H1 (cell line): ENCODE measurements at regions not wholly inside any gene's neighbourhood (a gene's known extent, or its start where the extent isn't known, plus 50 kb on each side); places are given as distances from the start of the nearest gene placed in this dataset.
A peak's percentile ranks its signal among the peaks of the same experiment; 100 is the strongest.

Experiments used
- CTCF ChIA-PET: fragments of 300-600 bp; sonication (Branson Sonifier 250); formaldehyde crosslinking; loops from one replicate; lab custom pipeline; 2021; ENCODE audit not compliant: partially characterized antibody; lab: Charles Lee
- POLR2A ChIA-PET: fragments of 300-600 bp; sonication (Branson Sonifier 250); formaldehyde crosslinking; loops from one replicate; lab custom pipeline; 2021; ENCODE audit warnings: inconsistent platforms; ENCODE audit not compliant: partially characterized antibody; lab: Charles Lee
- DNase-seq, 2 experiments: peaks; one replicate each; pipeline versions ENCODE4 v3.0.0 to v3.0.0-alpha.2; 2010 to 2022; ENCODE audit warnings: low spot score in 2 of 2, low read depth in 1 of 2, mixed read lengths in 1 of 2
- FAIRE-seq: peaks from 2 replicates; lab custom pipeline; 2011; peaks lifted over from hg19 to GRCh38; lab: Jason Lieb, UNC
- H2AFZ ChIP-seq: 2 replicates; pipeline ENCODE4 v1.8.1; 2012; ENCODE audit warnings: low read length, inconsistent platforms
- H2AK5ac ChIP-seq: 2 replicates; pipeline ENCODE4 v1.6.1; 2013; ENCODE audit warnings: low read depth, low read length
- H2BK120ac ChIP-seq: replicated peaks from 2 replicates; pipeline ENCODE3; 2013; ENCODE audit warnings: low read depth, low read length, inconsistent platforms
- H2BK12ac ChIP-seq: 2 replicates; pipeline ENCODE4 v1.6.1; 2013; ENCODE audit warnings: low read depth, low read length
- H2BK15ac ChIP-seq: 2 replicates; pipeline ENCODE4 v1.6.1; 2013; ENCODE audit warnings: low read length
- H2BK20ac ChIP-seq: 2 replicates; pipeline ENCODE4 v1.6.1; 2013; ENCODE audit warnings: low read length
- H2BK5ac ChIP-seq: 2 replicates; pipeline ENCODE4 v1.6.1; 2013; ENCODE audit warnings: low read depth, low read length
- H3K14ac ChIP-seq: 2 replicates; pipeline ENCODE4 v1.6.1; 2013; ENCODE audit warnings: inconsistent platforms; ENCODE audit not compliant: insufficient read length
- H3K18ac ChIP-seq: 2 replicates; pipeline ENCODE4 v1.6.1; 2013; ENCODE audit warnings: low read length; ENCODE audit errors: extremely low read depth
- H3K23ac ChIP-seq: 2 replicates; pipeline ENCODE4 v1.6.1; 2013; ENCODE audit warnings: inconsistent platforms; ENCODE audit not compliant: insufficient read length
- H3K23me2 ChIP-seq: 2 replicates; pipeline ENCODE4 v1.6.1; 2013; ENCODE audit warnings: low read depth, low read length
- H3K27ac ChIP-seq: 2 replicates; pipeline ENCODE4 v1.6.1; 2011; ENCODE audit warnings: low read depth, low read length, inconsistent platforms
- H3K27me3 ChIP-seq, 4 experiments: replicated peaks in 1 of 4; 1 replicate in 1 of 4; 2 replicates in 3 of 4; pipeline versions ENCODE4 v1.6.1 to v1.8.1; 2011 to 2013; ENCODE audit warnings: low read length in 3 of 4, mild to moderate bottlenecking in 3 of 4, inconsistent platforms in 2 of 4, mixed read lengths in 2 of 4, moderate library complexity in 1 of 4; ENCODE audit not compliant: control insufficient read depth in 3 of 4, insufficient read depth in 3 of 4; ENCODE audit errors: extremely low read depth in 1 of 4
- H3K36me3 ChIP-seq, 4 experiments: 2 replicates each; pipeline versions ENCODE4 v1.6.1 to v1.8.1; 2011 to 2013; ENCODE audit warnings: mild to moderate bottlenecking in 4 of 4, low read length in 3 of 4, moderate library complexity in 2 of 4, control low read depth in 1 of 4, inconsistent platforms in 1 of 4; ENCODE audit not compliant: insufficient read depth in 4 of 4, control insufficient read depth in 2 of 4
- H3K4ac ChIP-seq: replicated peaks from 2 replicates; pipeline ENCODE3; 2013; ENCODE audit warnings: low read length, low read depth, mixed read lengths, inconsistent platforms; ENCODE audit not compliant: insufficient read length
- H3K4me1 ChIP-seq, 4 experiments: replicated peaks in 1 of 4; 1 replicate in 1 of 4; 2 replicates in 3 of 4; pipeline versions ENCODE4 v1.6.1 to v1.8.1; 2011 to 2013; ENCODE audit warnings: low read length in 3 of 4, inconsistent platforms in 2 of 4, mixed read lengths in 1 of 4; ENCODE audit not compliant: insufficient read depth in 4 of 4, control insufficient read depth in 3 of 4
- H3K4me2 ChIP-seq, 2 experiments: 2 replicates each; pipeline versions ENCODE4 v1.6.1 to v1.8.1; 2011 to 2013; ENCODE audit warnings: low read depth in 2 of 2, low read length in 2 of 2, control low read depth in 1 of 2, inconsistent platforms in 1 of 2, mild to moderate bottlenecking in 1 of 2; ENCODE audit not compliant: insufficient read depth in 1 of 2
- H3K4me3 ChIP-seq, 4 experiments: fragments of 200-600, 300-600 bp in 1 of 4; sonication (generic), shearing (Covaris generic), sonication (Bioruptor Twin) in 1 of 4; 2 replicates each; pipeline versions ENCODE4 v1.5.1 to v1.8.1; 2011 to 2016; ENCODE audit warnings: low read length in 4 of 4, low read depth in 3 of 4, control low read depth in 2 of 4, inconsistent platforms in 2 of 4, mild to moderate bottlenecking in 2 of 4, mixed read lengths in 1 of 4, moderate library complexity in 1 of 4; ENCODE audit not compliant: insufficient read depth in 2 of 4; ENCODE audit errors: extremely low read depth in 1 of 4
- H3K56ac ChIP-seq: replicated peaks from 2 replicates; pipeline ENCODE3; 2013; ENCODE audit warnings: low read depth, mild to moderate bottlenecking, mixed read lengths, low read length, inconsistent platforms; ENCODE audit not compliant: insufficient read length
- H3K79me1 ChIP-seq: 2 replicates; pipeline ENCODE4 v1.6.1; 2013; ENCODE audit warnings: low read depth, low read length, control low read depth
- H3K79me2 ChIP-seq, 2 experiments: 2 replicates each; pipeline versions ENCODE4 v1.6.1 to v1.8.1; 2012 to 2013; ENCODE audit warnings: low read length in 2 of 2, mild to moderate bottlenecking in 2 of 2, inconsistent platforms in 1 of 2; ENCODE audit not compliant: insufficient read depth in 2 of 2, control insufficient read depth in 1 of 2
- H3K9ac ChIP-seq, 4 experiments: replicated peaks in 1 of 4; 1 replicate in 1 of 4; 2 replicates in 3 of 4; pipeline versions ENCODE4 v1.6.1 to v1.8.1; 2011 to 2013; ENCODE audit warnings: low read depth in 3 of 4, low read length in 3 of 4, control low read depth in 2 of 4, mild to moderate bottlenecking in 2 of 4, moderate library complexity in 2 of 4, inconsistent platforms in 1 of 4; ENCODE audit errors: extremely low read depth in 1 of 4
- H3K9me3 ChIP-seq, 2 experiments: 2 replicates each; pipeline versions ENCODE4 v1.6.1 to v1.8.1; 2012 to 2013; ENCODE audit warnings: mild to moderate bottlenecking in 2 of 2, moderate library complexity in 2 of 2, control low read depth in 1 of 2, inconsistent platforms in 1 of 2, low read depth in 1 of 2, low read length in 1 of 2, mixed read lengths in 1 of 2; ENCODE audit not compliant: insufficient read depth in 2 of 2
- H4K20me1 ChIP-seq, 2 experiments: replicated peaks in 1 of 2; 2 replicates each; pipeline versions ENCODE3 to v1.8.1; 2011 to 2013; ENCODE audit warnings: inconsistent platforms in 2 of 2, low read length in 2 of 2, mild to moderate bottlenecking in 1 of 2; ENCODE audit not compliant: insufficient read depth in 2 of 2, control insufficient read depth in 1 of 2
- H4K5ac ChIP-seq: 2 replicates; pipeline ENCODE4 v1.6.1; 2013; ENCODE audit warnings: low read length, low read depth, mixed read lengths, inconsistent platforms; ENCODE audit not compliant: insufficient read length
- H4K8ac ChIP-seq: 2 replicates; pipeline ENCODE4 v1.8.0; 2013; ENCODE audit warnings: mild to moderate bottlenecking, moderate library complexity, low read length, inconsistent platforms; ENCODE audit not compliant: insufficient read depth; ENCODE audit errors: extremely low read depth
- H4K91ac ChIP-seq: replicated peaks from 2 replicates; pipeline ENCODE3; 2013; ENCODE audit warnings: low read length, mixed read lengths, inconsistent platforms; ENCODE audit not compliant: insufficient read length
- ASH2L ChIP-seq: fragments of 200-600, 300-600 bp; sonication (generic); IDR thresholded peaks from one replicate; pipeline ENCODE4 v1.7.1; 2017; ENCODE audit warnings: low read length
- ATF2 ChIP-seq: IDR thresholded peaks from 2 replicates; pipeline ENCODE4 v1.6.1; 2012; ENCODE audit warnings: low read length, inconsistent platforms
- CEBPB ChIP-seq: IDR thresholded peaks from 2 replicates; pipeline ENCODE4 v1.6.1; 2012; ENCODE audit warnings: low read depth, low read length
- GABPA ChIP-seq: IDR thresholded peaks from 2 replicates; pipeline ENCODE4 v1.6.1; 2011; ENCODE audit warnings: mild to moderate bottlenecking, low read length, moderate library complexity, borderline replicate concordance; ENCODE audit not compliant: insufficient read depth
- HDAC2 ChIP-seq, 2 experiments: fragments of 300-600 bp in 1 of 2; sonication (generic) in 1 of 2; IDR thresholded peaks; 2 replicates each; pipeline ENCODE4 v1.6.1; 2011 to 2012; ENCODE audit warnings: low read depth in 2 of 2, low read length in 2 of 2, mild to moderate bottlenecking in 2 of 2, moderate library complexity in 2 of 2, borderline replicate concordance in 1 of 2, inconsistent platforms in 1 of 2
- HDAC6 ChIP-seq: IDR thresholded peaks from one replicate; pipeline ENCODE4 v1.7.1; 2012; ENCODE audit warnings: low read depth, mild to moderate bottlenecking, inconsistent platforms, low read length, moderate library complexity
- MAFK ChIP-seq: IDR thresholded peaks from 2 replicates; pipeline ENCODE4 v1.6.1; 2012; ENCODE audit warnings: low read depth, mild to moderate bottlenecking, improper control_type of control experiment, low read length
- POLR2A ChIP-seq, 2 experiments: IDR thresholded peaks; 1 replicate in 1 of 2; 2 replicates in 1 of 2; pipeline ENCODE4 v1.6.1; 2011; ENCODE audit warnings: low read depth in 2 of 2, low read length in 2 of 2, mild to moderate bottlenecking in 2 of 2; ENCODE audit errors: control extremely low read depth in 1 of 2
- RAD21 ChIP-seq, 2 experiments: IDR thresholded peaks in 1 of 2; conservative IDR thresholded peaks in 1 of 2; 2 replicates each; pipeline ENCODE4 v1.6.1; 2011; ENCODE audit warnings: low read depth in 2 of 2, low read length in 2 of 2, improper control_type of control experiment in 1 of 2, inconsistent platforms in 1 of 2, mild to moderate bottlenecking in 1 of 2, moderate library complexity in 1 of 2
- RFX5 ChIP-seq: IDR thresholded peaks from 2 replicates; pipeline ENCODE4 v1.6.1; 2011; ENCODE audit warnings: low read depth, low read length, improper control_type of control experiment, borderline replicate concordance
- RNF2 ChIP-seq: fragments of 200-900, 300-1000 bp; sonication (generic); IDR thresholded peaks from 2 replicates; pipeline ENCODE4 v1.7.1; 2016; ENCODE audit warnings: borderline replicate concordance, low read depth, mild to moderate bottlenecking, antibody characterized with exemption, low read length; ENCODE audit not compliant: poor library complexity, severe bottlenecking; ENCODE audit errors: missing control alignments
- SRF ChIP-seq: IDR thresholded peaks from 2 replicates; pipeline ENCODE4 v1.6.1; 2011; ENCODE audit warnings: mild to moderate bottlenecking, low read depth, low read length, moderate library complexity
- TEAD4 ChIP-seq: IDR thresholded peaks from 2 replicates; pipeline ENCODE4 v1.6.1; 2012; ENCODE audit warnings: low read depth, low read length, inconsistent platforms, mixed read lengths
- WGBS, 2 experiments: shearing (Covaris generic) in 1 of 2; methylation state at CpG; one replicate each; pipeline versions ENCODE4 v1.1.6 to v1.1.7; 2013 to 2015; ENCODE audit warnings: low lambda C conversion rate in 2 of 2, mixed read lengths in 2 of 2, inconsistent platforms in 1 of 2, low coverage in 1 of 2, missing lambda C conversion rate in 1 of 2; ENCODE audit not compliant: insufficient replicate concordance in 2 of 2, insufficient coverage in 1 of 2, insufficient read length in 1 of 2; ENCODE audit errors: extremely low coverage in 1 of 2, missing lambda C conversion rate in 1 of 2; 5-methylcytosine and 5-hydroxymethylcytosine counted together

GRCh38 chr10:113494761-113495160 is 58.1 kb upstream of the HABP2 start:
- Histone ChIP-seq H2BK12ac (no peak overlapping the region), H3K4me1 (peaks cover 0 to 3% (median 0%) of the 10 kb centered on the region in 4 experiments; a peak in 1 of 7 replicates), H3K9ac (no peak overlapping the region), H3K18ac (no peak overlapping the region), H3K79me2 (no peaks in the 10 kb centered on the region), H3K23me2 (no peaks in the 10 kb centered on the region), H4K8ac (no peak overlapping the region), H4K5ac (no peak overlapping the region), H3K14ac (no peak overlapping the region), H3K56ac (no peak overlapping the region), H3K36me3 (no peaks in the 10 kb centered on the region), H4K20me1 (no peaks in the 10 kb centered on the region), H2BK15ac (no peak overlapping the region), H3K4me3 (no peak overlapping the region), H2BK20ac (no peak overlapping the region), H3K79me1 (no peaks in the 10 kb centered on the region), H2BK120ac (no peak overlapping the region), H3K4me2 (no peak overlapping the region), H3K23ac (no peak overlapping the region), H2AK5ac (no peak overlapping the region), H2AFZ (peak overlapping the region; percentile 4; the same call in 1 of the 2 replicates), H3K27ac (no peak overlapping the region), H3K27me3 (no peaks in the 10 kb centered on the region), H2BK5ac (no peak overlapping the region), H3K4ac (no peak overlapping the region), H3K9me3 (no peaks in the 10 kb centered on the region), H4K91ac (no peak overlapping the region)
- no peak for FAIRE-seq
- ChIA-PET CTCF (interaction anchor here (0.8 to 1.8 kb wide), 5 partner anchors 12 to 127 kb away, joined by 3 to 12 read pairs (median 3); no protein-coding TSS in a partner anchor), POLR2A (no interaction called here)
- no peak for DNase-seq
- 86% methylated on average over 7 of the region's 7 CpGs; no CpG with 5 or more reads in 1 of the 2 experiments for WGBS, 2 experiments
- no peak for TF ChIP-seq CEBPB
- no peak for TF ChIP-seq SRF
- TF ChIP-seq RFX5 = no peak
- no peak for TF ChIP-seq RAD21 (IDR thresholded peaks at IDR 0.05 in 1 of 2, conservative IDR thresholded peaks at IDR 0.05 in 1 of 2; ENCODE audit: low read depth in 2 of 2, low read length in 2 of 2)
- TF ChIP-seq POLR2A (IDR thresholded peaks at IDR 0.05; ENCODE audit: control extremely low read depth in 1 of 2, low read depth in 2 of 2, low read length in 2 of 2) = no peak
- TF ChIP-seq MAFK = no peak
- no peak for TF ChIP-seq ATF2
- TF ChIP-seq RNF2 = no peak
- no peak for TF ChIP-seq ASH2L
- no peak for TF ChIP-seq GABPA
- no peak for TF ChIP-seq HDAC6
- TF ChIP-seq HDAC2 (IDR thresholded peaks at IDR 0.05; ENCODE audit: borderline replicate concordance in 1 of 2, low read depth in 2 of 2, low read length in 2 of 2) = no peak
- no peak for TF ChIP-seq TEAD4
